A673 (cell line): ENCODE measurements at regions not wholly inside any gene's neighbourhood (a gene's known extent, or its start where the extent isn't known, plus 50 kb on each side); places are given as distances from the start of the nearest gene placed in this dataset.
A peak's percentile ranks its signal among the peaks of the same experiment; 100 is the strongest.

Source experiments
- EZH2 ChIP-seq: fragments of 200-600 bp; sonication (generic); IDR thresholded peaks from 2 replicates; pipeline ENCODE4 v1.6.1; 2017; ENCODE audit warnings: borderline replicate concordance, low read depth, mild to moderate bottlenecking, mixed read lengths, antibody characterized with exemption, low read length; ENCODE audit not compliant: poor library complexity, severe bottlenecking
- TF ChIP-seq, protein P1 (sequence below): fragments of 300-800, 200-600 bp; sonication (generic); conservative IDR thresholded peaks from 2 replicates; pipeline ENCODE4 v1.5.1; 2017; ENCODE audit warnings: low read depth, mild to moderate bottlenecking, antibody characterized with exemption, low read length, moderate library complexity, mixed read lengths

DNA sequence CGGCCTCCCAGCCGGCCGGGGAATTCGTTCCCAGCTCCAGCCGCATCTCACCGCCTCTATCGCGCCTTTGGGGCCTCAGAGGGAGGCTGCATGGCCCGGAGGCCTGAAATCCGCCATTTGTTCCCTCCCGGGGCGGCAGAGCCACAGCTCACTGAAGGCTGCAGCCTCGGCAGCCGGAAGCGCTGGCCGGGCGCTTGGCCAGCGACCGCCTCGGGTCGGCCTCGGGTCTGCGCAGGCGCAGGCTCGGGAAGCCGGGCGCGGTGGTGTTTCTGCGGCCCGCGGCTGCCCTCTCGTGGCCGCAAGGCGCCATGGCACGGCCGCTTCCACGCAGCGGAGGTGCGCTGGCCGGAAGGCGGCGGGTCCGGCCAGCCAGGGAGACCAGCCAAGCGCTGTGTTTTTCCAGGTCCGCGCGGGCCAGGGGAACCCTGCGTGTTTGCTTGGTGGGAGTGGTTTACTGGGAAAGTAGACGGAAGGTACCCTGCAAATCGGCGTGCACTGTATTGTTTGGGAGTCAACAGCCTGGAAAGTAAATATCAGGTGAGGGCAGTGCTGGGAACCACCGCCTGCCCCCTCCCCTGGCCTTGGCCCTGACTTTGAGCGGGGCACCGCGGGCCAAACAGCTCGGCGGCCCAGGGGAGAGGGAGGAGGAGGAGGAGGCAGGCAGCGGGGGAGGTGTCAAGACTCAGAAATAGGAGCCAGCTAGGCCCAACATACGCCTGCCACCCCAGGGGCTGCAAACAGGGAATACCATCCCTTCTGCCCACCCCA, 52.7 kb upstream of the CD34 start:
- TF ChIP-seq, protein P1, sequence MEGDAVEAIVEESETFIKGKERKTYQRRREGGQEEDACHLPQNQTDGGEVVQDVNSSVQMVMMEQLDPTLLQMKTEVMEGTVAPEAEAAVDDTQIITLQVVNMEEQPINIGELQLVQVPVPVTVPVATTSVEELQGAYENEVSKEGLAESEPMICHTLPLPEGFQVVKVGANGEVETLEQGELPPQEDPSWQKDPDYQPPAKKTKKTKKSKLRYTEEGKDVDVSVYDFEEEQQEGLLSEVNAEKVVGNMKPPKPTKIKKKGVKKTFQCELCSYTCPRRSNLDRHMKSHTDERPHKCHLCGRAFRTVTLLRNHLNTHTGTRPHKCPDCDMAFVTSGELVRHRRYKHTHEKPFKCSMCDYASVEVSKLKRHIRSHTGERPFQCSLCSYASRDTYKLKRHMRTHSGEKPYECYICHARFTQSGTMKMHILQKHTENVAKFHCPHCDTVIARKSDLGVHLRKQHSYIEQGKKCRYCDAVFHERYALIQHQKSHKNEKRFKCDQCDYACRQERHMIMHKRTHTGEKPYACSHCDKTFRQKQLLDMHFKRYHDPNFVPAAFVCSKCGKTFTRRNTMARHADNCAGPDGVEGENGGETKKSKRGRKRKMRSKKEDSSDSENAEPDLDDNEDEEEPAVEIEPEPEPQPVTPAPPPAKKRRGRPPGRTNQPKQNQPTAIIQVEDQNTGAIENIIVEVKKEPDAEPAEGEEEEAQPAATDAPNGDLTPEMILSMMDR, result peak; percentile 84
- no peak for TF ChIP-seq EZH2
